Vagina (tissue), 2 donors: ENCODE measurements at regions not wholly inside any gene's neighbourhood (a gene's known extent, or its start where the extent isn't known, plus 50 kb on each side); places are given as distances from the start of the nearest gene placed in this dataset.

Experiments
- DNase-seq, 2 donors: peaks; one replicate each; pipeline ENCODE4 v3.0.0-alpha.2; 2017; ENCODE audit errors: extremely low spot score in 2 of 2
- H3K27ac ChIP-seq: fragments of 200-600 bp; sonication (generic); one replicate; pipeline ENCODE4 v1.5.1; 2019
- H3K27me3 ChIP-seq: fragments of 200-600 bp; sonication (generic); one replicate; pipeline ENCODE4 v1.5.1; 2019
- H3K36me3 ChIP-seq, 2 donors: fragments of 200-600 bp; sonication (generic); one replicate each; pipeline ENCODE4 v1.5.1; 2017 to 2019
- H3K4me1 ChIP-seq: fragments of 200-600 bp; sonication (generic); one replicate; pipeline ENCODE4 v1.5.1; 2019
- H3K4me3 ChIP-seq, 2 donors: fragments of 200-600 bp; sonication (generic); 1 replicate in 1 of 2; 2 replicates in 1 of 2; pipeline ENCODE4 v1.5.1; 2016 to 2019
- H3K9me3 ChIP-seq: fragments of 200-600 bp; sonication (generic); one replicate; pipeline ENCODE4 v1.5.1; 2019
- POLR2A ChIP-seq, 2 donors: fragments of 450-650 bp; IDR thresholded peaks; one replicate each; pipeline ENCODE4 v1.6.1; 2017; ENCODE audit warnings: antibody characterized with exemption in 2 of 2, mild to moderate bottlenecking in 2 of 2, moderate library complexity in 2 of 2
- POLR2AphosphoS5 ChIP-seq, 2 donors: sonication (generic); formaldehyde crosslinking; IDR thresholded peaks; one replicate each; pipeline ENCODE4 v1.9.0; 2017; ENCODE audit warnings: antibody characterized with exemption in 2 of 2, mild to moderate bottlenecking in 2 of 2, low read depth in 1 of 2; ENCODE audit not compliant: insufficient read depth in 1 of 2
- intact Hi-C: fragments of 100-400 bp; cut with DNase I; formaldehyde crosslinking; loops from one replicate; pipeline ENCODE4 v1.15.1; 2023
- TF ChIP-seq, protein P1 (sequence below), 3 experiments: fragments of 450-650 bp in 2 of 3; fragments of 200-600 bp in 1 of 3; sonication (generic) in 1 of 3; IDR thresholded peaks; one replicate each; pipeline ENCODE4 v1.5.1; 2017 to 2019; ENCODE audit warnings: antibody characterized with exemption in 3 of 3, mild to moderate bottlenecking in 2 of 3, moderate library complexity in 2 of 3

DNA sequence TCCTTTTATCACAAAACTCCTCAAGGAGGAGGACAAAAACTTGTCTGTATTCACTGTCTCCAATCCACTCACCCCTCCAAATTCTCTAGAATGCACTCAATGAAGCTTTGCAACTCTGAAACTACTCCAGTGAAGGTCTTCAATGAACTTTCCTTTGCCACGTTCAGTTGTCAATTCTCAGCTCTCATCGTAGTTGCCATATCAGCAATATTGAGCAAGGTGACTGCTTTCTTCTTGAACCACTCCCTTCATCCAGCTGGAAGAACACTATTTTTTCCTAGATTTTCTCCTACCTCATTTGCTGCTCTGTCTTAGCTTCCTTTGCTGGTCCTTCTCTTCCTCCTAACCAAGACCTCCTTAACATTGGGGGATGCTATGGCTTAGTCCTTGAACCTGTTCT is 191.8 kb downstream of the KDR start:
- no peak for DNase-seq
- TF ChIP-seq, protein P1, sequence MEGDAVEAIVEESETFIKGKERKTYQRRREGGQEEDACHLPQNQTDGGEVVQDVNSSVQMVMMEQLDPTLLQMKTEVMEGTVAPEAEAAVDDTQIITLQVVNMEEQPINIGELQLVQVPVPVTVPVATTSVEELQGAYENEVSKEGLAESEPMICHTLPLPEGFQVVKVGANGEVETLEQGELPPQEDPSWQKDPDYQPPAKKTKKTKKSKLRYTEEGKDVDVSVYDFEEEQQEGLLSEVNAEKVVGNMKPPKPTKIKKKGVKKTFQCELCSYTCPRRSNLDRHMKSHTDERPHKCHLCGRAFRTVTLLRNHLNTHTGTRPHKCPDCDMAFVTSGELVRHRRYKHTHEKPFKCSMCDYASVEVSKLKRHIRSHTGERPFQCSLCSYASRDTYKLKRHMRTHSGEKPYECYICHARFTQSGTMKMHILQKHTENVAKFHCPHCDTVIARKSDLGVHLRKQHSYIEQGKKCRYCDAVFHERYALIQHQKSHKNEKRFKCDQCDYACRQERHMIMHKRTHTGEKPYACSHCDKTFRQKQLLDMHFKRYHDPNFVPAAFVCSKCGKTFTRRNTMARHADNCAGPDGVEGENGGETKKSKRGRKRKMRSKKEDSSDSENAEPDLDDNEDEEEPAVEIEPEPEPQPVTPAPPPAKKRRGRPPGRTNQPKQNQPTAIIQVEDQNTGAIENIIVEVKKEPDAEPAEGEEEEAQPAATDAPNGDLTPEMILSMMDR (IDR thresholded peaks at IDR 0.05) = no peak
- TF ChIP-seq POLR2AphosphoS5 (IDR thresholded peaks at IDR 0.05; ENCODE audit: insufficient read depth in 1 of 2, low read depth in 1 of 2) (no peak), POLR2A (IDR thresholded peaks at IDR 0.05) (no peak)
- Histone ChIP-seq H3K27ac (no peak overlapping the region), H3K36me3 (no peaks in the 10 kb centered on the region), H3K4me1 (peaks cover 14% of the 10 kb centered on the region), H3K4me3 (no peak overlapping the region), H3K27me3 (no peaks in the 10 kb centered on the region), H3K9me3 (no peaks in the 10 kb centered on the region)
- intact Hi-C loops = no loop called here

DNA sequence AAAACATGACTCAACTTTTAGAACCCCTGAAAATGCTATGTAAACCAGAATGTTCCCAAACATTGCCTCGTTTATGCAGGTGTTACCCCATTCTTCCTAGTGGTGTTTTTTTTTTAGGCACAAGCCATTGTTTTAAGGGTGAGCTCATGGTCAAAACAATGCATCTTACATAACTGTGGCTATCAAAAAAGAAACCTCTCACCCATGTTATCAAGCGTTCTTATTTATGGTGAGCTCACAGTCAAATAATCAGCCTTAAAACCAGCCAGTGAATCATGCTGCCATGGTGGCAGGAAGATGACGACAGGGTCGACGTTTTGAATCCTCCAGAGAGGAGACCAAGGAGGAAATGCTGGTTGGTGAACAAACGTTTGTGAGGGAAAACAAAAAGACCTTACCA is 195.2 kb downstream of the KDR start:
- no peak for DNase-seq
- no peak overlapping the region for H3K4me3 ChIP-seq
- H3K9me3 ChIP-seq = no peaks in the 10 kb centered on the region
- TF ChIP-seq POLR2A (IDR thresholded peaks at IDR 0.05) = no peak
- peaks cover 14% of the 10 kb centered on the region for H3K4me1 ChIP-seq
- H3K36me3 ChIP-seq = no peaks in the 10 kb centered on the region
- intact Hi-C loops = no loop called here
- H3K27me3 ChIP-seq = no peaks in the 10 kb centered on the region
- no peak overlapping the region for H3K27ac ChIP-seq

DNA sequence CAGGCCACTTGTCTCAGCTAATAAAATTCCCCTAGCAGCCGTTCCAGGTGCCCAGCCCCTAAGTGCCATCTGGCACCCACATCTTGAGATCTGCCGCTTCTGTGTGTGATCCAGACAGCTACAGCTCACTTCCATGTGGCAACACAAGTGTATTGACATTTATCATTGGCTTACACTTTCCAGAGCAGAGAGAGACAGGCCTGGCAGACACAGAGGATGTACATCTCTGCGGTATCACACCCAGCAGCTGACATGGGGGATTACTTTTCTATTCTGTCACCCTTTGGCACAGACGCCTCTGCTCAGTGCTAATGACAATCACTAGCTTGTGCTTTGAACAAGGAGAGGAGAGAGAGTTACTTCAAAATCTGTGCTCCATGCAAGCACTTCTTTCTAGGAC is 195.9 kb downstream of the KDR start:
- Histone ChIP-seq H3K27me3 (no peaks in the 10 kb centered on the region), H3K4me1 (peaks cover 14% of the 10 kb centered on the region), H3K4me3 (no peak overlapping the region), H3K9me3 (no peaks in the 10 kb centered on the region), H3K27ac (no peak overlapping the region), H3K36me3 (no peaks in the 10 kb centered on the region)
- intact Hi-C loops = no loop called here
- DNase-seq = no peak
- TF ChIP-seq, protein P1 (IDR thresholded peaks at IDR 0.05) = no peak
- TF ChIP-seq POLR2A (IDR thresholded peaks at IDR 0.05) (no peak), POLR2AphosphoS5 (IDR thresholded peaks at IDR 0.05; ENCODE audit: insufficient read depth in 1 of 2, low read depth in 1 of 2) (no peak)

DNA sequence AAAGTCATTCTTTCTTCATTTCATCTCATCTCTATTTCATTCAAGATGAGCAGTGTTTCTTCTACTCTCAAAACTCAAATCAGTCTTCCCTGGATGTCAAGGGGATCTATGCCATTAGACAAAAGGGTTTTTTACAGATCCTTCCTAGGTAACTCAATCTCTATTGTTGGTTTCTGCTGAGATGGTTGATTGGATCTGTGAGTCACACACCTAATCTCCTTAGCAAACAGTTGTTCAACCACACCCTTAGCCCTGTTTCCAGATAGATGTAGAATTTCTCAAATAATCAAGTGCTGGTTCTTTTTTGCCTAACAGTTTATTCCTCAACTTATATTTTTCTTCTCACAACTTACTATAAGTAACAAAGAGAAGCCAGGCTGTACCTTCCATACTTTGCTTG is 200.5 kb downstream of the KDR start:
- H3K4me1 ChIP-seq = peaks cover 10% of the 10 kb centered on the region
- DNase-seq = no peak
- intact Hi-C loops = no loop called here

DNA sequence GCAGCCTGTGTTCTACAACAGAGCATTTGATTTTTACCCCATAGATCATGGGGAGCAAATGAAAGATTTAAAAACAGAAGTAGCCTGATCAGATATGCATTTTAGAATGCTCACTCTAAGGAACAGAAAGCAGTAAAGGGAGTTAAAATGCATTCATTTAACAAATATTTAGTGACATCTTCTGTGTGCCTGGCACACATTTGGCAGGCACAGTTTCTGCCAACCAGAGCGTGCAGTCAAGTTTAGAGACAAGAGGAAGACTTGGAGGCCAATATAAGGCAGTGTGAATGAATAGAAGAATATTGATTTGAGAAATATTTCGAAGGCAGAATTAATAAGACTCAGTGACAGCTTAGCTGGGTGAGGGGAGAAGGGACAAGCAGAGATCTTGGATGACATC is 210.1 kb downstream of the KDR start:
- no peak overlapping the region for H3K27ac ChIP-seq

More for the DNA sequence above, 200.5 kb downstream of the KDR start:
- no peaks in the 10 kb centered on the region for H3K27me3 ChIP-seq
- TF ChIP-seq, protein P1 (IDR thresholded peaks at IDR 0.05) = no peak
- TF ChIP-seq POLR2AphosphoS5 (IDR thresholded peaks at IDR 0.05; ENCODE audit: insufficient read depth in 1 of 2, low read depth in 1 of 2) (no peak), POLR2A (IDR thresholded peaks at IDR 0.05) (no peak)
- H3K36me3 ChIP-seq = no peaks in the 10 kb centered on the region
- no peak overlapping the region for H3K4me3 ChIP-seq
- H3K9me3 ChIP-seq = no peaks in the 10 kb centered on the region
- H3K27ac ChIP-seq = no peak overlapping the region

More for the DNA sequence above, 210.1 kb downstream of the KDR start:
- intact Hi-C loops = no loop called here
- TF ChIP-seq POLR2A (IDR thresholded peaks at IDR 0.05) (no peak), POLR2AphosphoS5 (IDR thresholded peaks at IDR 0.05; ENCODE audit: insufficient read depth in 1 of 2, low read depth in 1 of 2) (no peak)
- TF ChIP-seq, protein P1 (IDR thresholded peaks at IDR 0.05) = no peak
- Histone ChIP-seq H3K9me3 (no peaks in the 10 kb centered on the region), H3K27me3 (no peaks in the 10 kb centered on the region), H3K4me1 (no peaks in the 10 kb centered on the region), H3K4me3 (no peak overlapping the region), H3K36me3 (no peaks in the 10 kb centered on the region)
- no peak for DNase-seq
